Neural cell (in vitro differentiated cells): ENCODE measurements at regions not wholly inside any gene's neighbourhood (a gene's known extent, or its start where the extent isn't known, plus 50 kb on each side); places are given as distances from the start of the nearest gene placed in this dataset.

Experiments
- H2AFZ ChIP-seq: fragments of 200-600, 300-800 bp; sonication (generic), shearing (Covaris generic); 2 replicates; pipeline ENCODE4 v1.6.0; 2014; ENCODE audit warnings: low read depth, mild to moderate bottlenecking, antibody characterized with exemption, low read length, moderate library complexity
- H3F3A ChIP-seq: fragments of 200-600 bp; shearing (Covaris generic); 2 replicates; pipeline ENCODE4 v1.6.1; 2016; ENCODE audit warnings: mild to moderate bottlenecking, moderate library complexity, mixed read lengths, antibody characterized with exemption, low read length; ENCODE audit not compliant: insufficient read depth, poor library complexity, severe bottlenecking
- H3K27ac ChIP-seq: fragments of 200-600, 300-800 bp; sonication (generic), shearing (Covaris generic); 2 replicates; pipeline ENCODE4 v1.5.1; 2014; ENCODE audit warnings: mild to moderate bottlenecking, low read length, moderate library complexity
- H3K27me3 ChIP-seq: fragments of 300-800, 200-600 bp; sonication (generic), shearing (Covaris generic); 2 replicates; pipeline ENCODE4 v1.6.0; 2014; ENCODE audit warnings: mild to moderate bottlenecking, low read depth, low read length, moderate library complexity; ENCODE audit not compliant: insufficient read depth
- H3K36me3 ChIP-seq: fragments of 300-800, 200-600 bp; sonication (generic), shearing (Covaris generic); 2 replicates; pipeline ENCODE4 v1.5.1; 2014; ENCODE audit warnings: mild to moderate bottlenecking, antibody characterized with exemption, low read length, moderate library complexity; ENCODE audit not compliant: insufficient read depth
- H3K4me2 ChIP-seq: fragments of 300-800, 200-600 bp; sonication (generic), shearing (Covaris generic); 2 replicates; pipeline ENCODE4 v1.6.0; 2014; ENCODE audit warnings: mild to moderate bottlenecking, low read length
- H3K4me3 ChIP-seq: fragments of 300-800, 200-600 bp; sonication (generic), shearing (Covaris generic); 2 replicates; pipeline ENCODE4 v1.5.1; 2014; ENCODE audit warnings: mild to moderate bottlenecking, low read length, moderate library complexity
- H3K79me2 ChIP-seq: fragments of 200-600 bp; shearing (Covaris generic); replicated peaks from 2 replicates; pipeline ENCODE4 v1.6.0; 2014; ENCODE audit warnings: mild to moderate bottlenecking, low read length, moderate library complexity; ENCODE audit not compliant: insufficient read depth
- H3K9ac ChIP-seq: fragments of 300-800, 200-600 bp; sonication (generic), shearing (Covaris generic); 2 replicates; pipeline ENCODE4 v1.6.1; 2016; ENCODE audit warnings: mild to moderate bottlenecking, low read length, mixed read lengths
- H3K9me2 ChIP-seq: fragments of 200-600 bp; shearing (Covaris generic); 2 replicates; pipeline ENCODE4 v1.6.1; 2016; ENCODE audit warnings: mild to moderate bottlenecking, low read length, mixed read lengths; ENCODE audit not compliant: insufficient read depth
- H3K9me3 ChIP-seq: fragments of 200-600, 300-800 bp; sonication (generic), shearing (Covaris generic); 2 replicates; pipeline ENCODE4 v1.6.1; 2016; ENCODE audit warnings: mild to moderate bottlenecking, mixed run types, low read length, moderate library complexity, mixed read lengths
- H4K20me1 ChIP-seq: fragments of 200-600 bp; shearing (Covaris generic); 2 replicates; pipeline ENCODE4 v1.6.1; 2016; ENCODE audit warnings: mild to moderate bottlenecking, mixed run types; ENCODE audit not compliant: insufficient read depth
- CTCF ChIP-seq: fragments of 450-650 bp; IDR thresholded peaks from 2 replicates; pipeline ENCODE4 v1.5.1; 2014; ENCODE audit warnings: antibody characterized with exemption, mild to moderate bottlenecking, moderate library complexity; ENCODE audit not compliant: poor library complexity, severe bottlenecking
- EP300 ChIP-seq: fragments of 450-650 bp; conservative IDR thresholded peaks from 2 replicates; pipeline ENCODE4 v1.6.1; 2014; ENCODE audit warnings: antibody characterized with exemption, mild to moderate bottlenecking, moderate library complexity; ENCODE audit not compliant: poor library complexity, severe bottlenecking
- EZH2 ChIP-seq: fragments of 200-600, 300-800 bp; shearing (Covaris generic), sonication (generic); IDR thresholded peaks from 2 replicates; pipeline ENCODE4 v1.6.1; 2014; ENCODE audit warnings: antibody characterized with exemption, low read length, borderline replicate concordance, mild to moderate bottlenecking; ENCODE audit not compliant: insufficient read depth, poor library complexity, severe bottlenecking
- MXI1 ChIP-seq: fragments of 450-650 bp; conservative IDR thresholded peaks from 2 replicates; pipeline ENCODE4 v1.6.1; 2014; ENCODE audit warnings: antibody characterized with exemption, mild to moderate bottlenecking; ENCODE audit not compliant: poor library complexity, severe bottlenecking
- POLR2AphosphoS5 ChIP-seq: IDR thresholded peaks from 2 replicates; pipeline ENCODE4 v1.6.1; 2012
- RAD21 ChIP-seq: fragments of 450-650 bp; conservative IDR thresholded peaks from 2 replicates; pipeline ENCODE4 v1.6.1; 2014; ENCODE audit warnings: antibody characterized with exemption, mild to moderate bottlenecking, moderate library complexity
- SMC3 ChIP-seq: fragments of 450-650 bp; conservative IDR thresholded peaks from 2 replicates; pipeline ENCODE4 v1.6.1; 2014; ENCODE audit warnings: antibody characterized with exemption, mild to moderate bottlenecking, moderate library complexity; ENCODE audit not compliant: poor library complexity
- TAF1 ChIP-seq: IDR thresholded peaks from 2 replicates; pipeline ENCODE4 v1.6.1; 2012; ENCODE audit warnings: low read depth
- TF ChIP-seq, protein P1 (sequence below): IDR thresholded peaks from 2 replicates; pipeline ENCODE4 v1.6.1; 2012; ENCODE audit warnings: borderline replicate concordance

GRCh38 chr9:88891040-88891439 lies 100.2 kb upstream of the S1PR3 start:
- no peak for TF ChIP-seq CTCF
- TF ChIP-seq RAD21: no peak
- Histone ChIP-seq H3K9me3 (no peaks in the 10 kb centered on the region), H3K36me3 (no peaks in the 10 kb centered on the region), H3K27ac (no peak overlapping the region), H3K9ac (no peak overlapping the region), H4K20me1 (no peaks in the 10 kb centered on the region), H3K79me2 (no peaks in the 10 kb centered on the region), H3K9me2 (no peaks in the 10 kb centered on the region), H3K4me2 (no peak overlapping the region), H3F3A (no peaks in the 10 kb centered on the region), H3K4me3 (no peak overlapping the region), H2AFZ (no peak overlapping the region), H3K27me3 (no peaks in the 10 kb centered on the region)

DNA sequence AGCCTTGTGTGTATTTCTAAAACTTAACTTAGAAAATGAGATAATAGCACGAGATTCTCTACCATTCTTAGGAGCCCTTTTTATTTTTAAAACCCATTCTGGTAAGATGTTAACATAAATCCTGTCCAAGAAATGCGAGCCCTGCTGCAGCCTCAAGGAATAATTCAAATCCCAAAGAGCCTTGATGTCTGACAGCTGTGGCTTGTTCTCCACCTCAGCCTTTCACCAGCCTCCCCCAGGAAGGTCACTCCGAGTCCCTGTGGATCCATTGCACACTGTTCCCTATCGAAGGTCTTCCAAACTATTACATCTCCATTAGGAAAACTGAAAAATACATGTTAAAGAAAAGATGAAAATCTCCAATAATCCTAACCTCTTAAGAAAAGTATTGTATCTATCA lies 98.5 kb upstream of the S1PR3 start:
- Histone ChIP-seq H3F3A (no peaks in the 10 kb centered on the region), H2AFZ (no peak overlapping the region), H3K4me3 (no peak overlapping the region), H3K9me2 (no peaks in the 10 kb centered on the region), H3K36me3 (no peaks in the 10 kb centered on the region), H3K79me2 (no peaks in the 10 kb centered on the region), H3K9me3 (no peaks in the 10 kb centered on the region), H3K9ac (no peak overlapping the region), H3K4me2 (no peak overlapping the region), H4K20me1 (no peaks in the 10 kb centered on the region), H3K27ac (no peak overlapping the region), H3K27me3 (no peaks in the 10 kb centered on the region)
- no peak for TF ChIP-seq EZH2
- no peak for TF ChIP-seq SMC3
- no peak for TF ChIP-seq MXI1
- no peak for TF ChIP-seq CTCF
- TF ChIP-seq TAF1: no peak
- TF ChIP-seq POLR2AphosphoS5: no peak
- no peak for TF ChIP-seq EP300
- no peak for TF ChIP-seq RAD21
- TF ChIP-seq, protein P1, sequence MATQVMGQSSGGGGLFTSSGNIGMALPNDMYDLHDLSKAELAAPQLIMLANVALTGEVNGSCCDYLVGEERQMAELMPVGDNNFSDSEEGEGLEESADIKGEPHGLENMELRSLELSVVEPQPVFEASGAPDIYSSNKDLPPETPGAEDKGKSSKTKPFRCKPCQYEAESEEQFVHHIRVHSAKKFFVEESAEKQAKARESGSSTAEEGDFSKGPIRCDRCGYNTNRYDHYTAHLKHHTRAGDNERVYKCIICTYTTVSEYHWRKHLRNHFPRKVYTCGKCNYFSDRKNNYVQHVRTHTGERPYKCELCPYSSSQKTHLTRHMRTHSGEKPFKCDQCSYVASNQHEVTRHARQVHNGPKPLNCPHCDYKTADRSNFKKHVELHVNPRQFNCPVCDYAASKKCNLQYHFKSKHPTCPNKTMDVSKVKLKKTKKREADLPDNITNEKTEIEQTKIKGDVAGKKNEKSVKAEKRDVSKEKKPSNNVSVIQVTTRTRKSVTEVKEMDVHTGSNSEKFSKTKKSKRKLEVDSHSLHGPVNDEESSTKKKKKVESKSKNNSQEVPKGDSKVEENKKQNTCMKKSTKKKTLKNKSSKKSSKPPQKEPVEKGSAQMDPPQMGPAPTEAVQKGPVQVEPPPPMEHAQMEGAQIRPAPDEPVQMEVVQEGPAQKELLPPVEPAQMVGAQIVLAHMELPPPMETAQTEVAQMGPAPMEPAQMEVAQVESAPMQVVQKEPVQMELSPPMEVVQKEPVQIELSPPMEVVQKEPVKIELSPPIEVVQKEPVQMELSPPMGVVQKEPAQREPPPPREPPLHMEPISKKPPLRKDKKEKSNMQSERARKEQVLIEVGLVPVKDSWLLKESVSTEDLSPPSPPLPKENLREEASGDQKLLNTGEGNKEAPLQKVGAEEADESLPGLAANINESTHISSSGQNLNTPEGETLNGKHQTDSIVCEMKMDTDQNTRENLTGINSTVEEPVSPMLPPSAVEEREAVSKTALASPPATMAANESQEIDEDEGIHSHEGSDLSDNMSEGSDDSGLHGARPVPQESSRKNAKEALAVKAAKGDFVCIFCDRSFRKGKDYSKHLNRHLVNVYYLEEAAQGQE: no peak
